A673 (cell line): ENCODE measurements at regions not wholly inside any gene's neighbourhood (a gene's known extent, or its start where the extent isn't known, plus 50 kb on each side); places are given as distances from the start of the nearest gene placed in this dataset.

Experiments
- BruUV-seq: library from RNA; stranded (reverse); fragments of 400-500 nt; replicated peaks from 2 replicates; lab custom pipeline; 2021; lab: Mats Ljungman, UMichigan
- CTCF ChIA-PET: fragments of 300-600 bp; sonication (Branson Sonifier 250); formaldehyde crosslinking; loops from one replicate; lab custom pipeline; 2022; ENCODE audit warnings: antibody characterized with exemption; lab: Charles Lee
- POLR2A ChIA-PET: fragments of 300-600 bp; sonication (Branson Sonifier 250); formaldehyde crosslinking; loops from one replicate; lab custom pipeline; 2022; ENCODE audit warnings: antibody characterized with exemption; ENCODE audit not compliant: low non-redundant PET; lab: Charles Lee
- DNase-seq: peaks from one replicate; pipeline ENCODE4 v3.0.0-alpha.2; 2015; ENCODE audit warnings: low spot score
- H3K27ac ChIP-seq: fragments of 200-600 bp; sonication (generic); 2 replicates; pipeline ENCODE4 v1.5.1; 2016; ENCODE audit warnings: mixed run types, low read depth, mild to moderate bottlenecking, mixed read lengths, antibody characterized with exemption, low read length; ENCODE audit not compliant: poor library complexity, severe bottlenecking
- H3K27me3 ChIP-seq: fragments of 200-600 bp; sonication (generic); replicated peaks from 2 replicates; pipeline ENCODE4 v1.6.1; 2017; ENCODE audit warnings: mixed run types, low read depth, mild to moderate bottlenecking, mixed read lengths, antibody characterized with exemption, low read length; ENCODE audit not compliant: insufficient read depth, poor library complexity
- H3K36me3 ChIP-seq: fragments of 200-600 bp; sonication (generic); 2 replicates; pipeline ENCODE4 v1.6.1; 2016; ENCODE audit warnings: mixed run types, mild to moderate bottlenecking, mixed read lengths, antibody characterized with exemption, low read length; ENCODE audit not compliant: insufficient read depth, poor library complexity, severe bottlenecking
- H3K4me1 ChIP-seq: fragments of 200-600 bp; sonication (generic); 2 replicates; pipeline ENCODE4 v1.6.1; 2017; ENCODE audit warnings: mixed run types, mild to moderate bottlenecking, mixed read lengths, antibody characterized with exemption, low read length; ENCODE audit not compliant: insufficient read depth, poor library complexity, severe bottlenecking
- H3K4me3 ChIP-seq: fragments of 200-600 bp; sonication (generic); 2 replicates; pipeline ENCODE4 v1.5.1; 2016; ENCODE audit warnings: low read depth, mixed run types, mild to moderate bottlenecking, mixed read lengths, low read length; ENCODE audit not compliant: poor library complexity, severe bottlenecking
- H3K9me3 ChIP-seq: fragments of 200-600 bp; sonication (generic); 2 replicates; pipeline ENCODE4 v1.6.1; 2016; ENCODE audit warnings: mixed run types, low read depth, mild to moderate bottlenecking, mixed read lengths, antibody characterized with exemption, low read length; ENCODE audit not compliant: poor library complexity, severe bottlenecking
- CTCF ChIP-seq: fragments of 300-800, 200-600 bp; sonication (generic); conservative IDR thresholded peaks from 2 replicates; pipeline ENCODE4 v1.5.1; 2017; ENCODE audit warnings: low read depth, mild to moderate bottlenecking, antibody characterized with exemption, low read length, moderate library complexity, mixed read lengths
- EZH2 ChIP-seq: fragments of 200-600 bp; sonication (generic); IDR thresholded peaks from 2 replicates; pipeline ENCODE4 v1.6.1; 2017; ENCODE audit warnings: borderline replicate concordance, low read depth, mild to moderate bottlenecking, mixed read lengths, antibody characterized with exemption, low read length; ENCODE audit not compliant: poor library complexity, severe bottlenecking
- intact Hi-C: fragments of 100-400 bp; cut with micrococcal nuclease; formaldehyde crosslinking; loops from one replicate; pipeline ENCODE4 v1.10.0; 2022; ENCODE audit not compliant: unreplicated experiment

GRCh38 chr14:32019276-32019675, 57.8 kb upstream of the ARHGAP5 start:
- Histone ChIP-seq H3K27ac (no peak overlapping the region), H3K9me3 (no peaks in the 10 kb centered on the region), H3K4me1 (no peaks in the 10 kb centered on the region), H3K27me3 (no peaks in the 10 kb centered on the region), H3K36me3 (no peaks in the 10 kb centered on the region), H3K4me3 (no peak overlapping the region)
- ChIA-PET POLR2A (no interaction called here), CTCF (no interaction called here)
- intact Hi-C loops: no loop called here
- no TSS peak for BruUV-seq
- no peak for DNase-seq
- TF ChIP-seq EZH2: no peak
- no peak for TF ChIP-seq CTCF

- no peak overlapping the region for H3K4me3 ChIP-seq
- H3K4me1 ChIP-seq: no peaks in the 10 kb centered on the region
- no peak overlapping the region for H3K27ac ChIP-seq
- ChIA-PET CTCF (no interaction called here), POLR2A (no interaction called here)
- H3K27me3 ChIP-seq: no peaks in the 10 kb centered on the region
- no peak for DNase-seq
- no TSS peak for BruUV-seq
- no peaks in the 10 kb centered on the region for H3K9me3 ChIP-seq
- intact Hi-C loops: no loop called here
- H3K36me3 ChIP-seq: no peaks in the 10 kb centered on the region
- TF ChIP-seq CTCF: no peak
- no peak for TF ChIP-seq EZH2
Measured at GRCh38 chr14:32020882-32021281, 56.2 kb upstream of the ARHGAP5 start.

GRCh38 chr14:32021341-32021740, 55.8 kb upstream of the ARHGAP5 start:
- Histone ChIP-seq H3K9me3 (no peaks in the 10 kb centered on the region), H3K4me1 (no peaks in the 10 kb centered on the region), H3K27ac (no peak overlapping the region), H3K36me3 (no peaks in the 10 kb centered on the region), H3K27me3 (no peaks in the 10 kb centered on the region), H3K4me3 (no peak overlapping the region)
- intact Hi-C loops: no loop called here
- BruUV-seq: no TSS peak
- DNase-seq: no peak
- ChIA-PET CTCF (no interaction called here), POLR2A (no interaction called here)
- TF ChIP-seq CTCF (no peak), EZH2 (no peak)
